ENCODE measurements at regions not wholly inside any gene's neighbourhood (a gene's known extent, or its start where the extent isn't known, plus 50 kb on each side); places are given as distances from the start of the nearest gene placed in this dataset.
"Not testable (repeated sequence)": the region's sequence is repeated elsewhere in the genome, so short reads cannot be mapped to it uniquely, and the experiment has no call there.

- DNase-seq, result no peak
Observed at GRCh38 chr14:43522901-43523300, 984.2 kb downstream of the FSCB start.

GRCh38 chr14:43522191-43522590, 984.9 kb downstream of the FSCB start:
- DNase-seq, result no peak

DNA sequence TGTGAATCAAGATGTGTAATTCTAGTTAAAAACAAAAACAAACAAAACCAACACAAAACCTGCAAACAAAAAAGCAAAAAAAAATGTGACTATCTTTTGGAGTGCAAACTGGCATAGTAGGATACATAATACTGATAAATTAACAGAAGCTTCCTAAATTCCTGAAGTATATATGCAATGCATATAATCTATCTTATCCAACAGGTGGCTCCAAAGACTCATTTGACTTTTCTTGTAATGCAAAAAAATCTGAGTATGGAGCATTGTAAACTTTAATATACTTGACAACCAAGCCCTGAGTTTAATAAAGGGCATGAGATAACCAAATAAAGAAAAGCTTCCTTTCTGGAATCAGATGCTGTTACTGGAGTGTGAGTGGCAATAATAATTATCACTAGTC, 1003.6 kb downstream of the FSCB start:
- DNase-seq, result no peak

- not testable (repeated sequence) for DNase-seq
Observed at GRCh38 chr14:43492359-43492758, 1014.7 kb downstream of the FSCB start.

DNA sequence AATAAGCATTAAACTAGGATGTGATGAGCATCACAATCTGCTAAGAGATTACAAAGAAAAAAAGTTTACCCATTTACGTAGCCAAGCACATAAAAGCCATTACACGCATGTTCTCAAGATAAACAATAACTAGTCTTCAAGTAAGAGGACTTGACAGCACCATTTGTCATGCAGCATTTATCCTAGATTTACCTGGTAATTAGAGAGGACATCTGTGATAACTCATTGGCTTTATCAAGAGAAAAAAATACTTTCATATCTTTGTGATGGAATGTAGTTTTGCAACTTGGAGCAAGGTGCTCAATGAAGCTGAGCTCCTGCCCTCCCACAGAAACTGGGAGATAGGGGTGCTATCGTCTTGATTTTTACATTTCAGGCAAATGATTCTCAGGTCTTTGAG, 1023.7 kb downstream of the FSCB start:
- DNase-seq, result no peak

GRCh38 chr14:43481864-43482263, 1025.2 kb downstream of the FSCB start:
- DNase-seq, result no peak

GRCh38 chr14:43480976-43481375, 1026.1 kb downstream of the FSCB start:
- no peak for DNase-seq

DNA sequence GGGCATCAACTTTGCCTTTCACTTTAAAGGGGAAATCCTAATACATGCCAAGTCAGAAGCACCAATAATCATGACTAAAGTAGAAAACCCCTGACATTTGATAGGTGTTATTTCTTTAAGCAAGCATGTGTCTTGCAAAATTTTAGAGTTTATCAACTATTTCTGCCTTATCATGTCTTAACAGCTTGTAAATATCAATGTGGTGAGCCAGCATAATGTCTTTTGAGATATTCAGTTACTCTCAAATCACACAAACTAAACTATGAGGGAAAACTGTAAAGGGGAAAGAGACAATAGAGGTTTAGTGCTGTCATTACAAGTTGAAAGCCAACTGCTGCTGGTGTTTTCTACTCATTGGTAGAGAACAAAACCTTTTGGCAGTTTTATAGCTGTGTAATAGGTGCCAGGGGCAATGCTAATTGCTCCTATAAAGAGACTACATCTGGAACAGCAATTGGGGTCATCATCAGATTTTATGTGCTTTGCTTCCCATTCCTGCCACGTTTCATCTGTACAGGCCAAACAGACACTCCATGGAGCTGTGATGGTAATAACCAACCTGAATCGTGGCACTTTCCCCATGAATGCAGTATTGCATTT, 1027.4 kb downstream of the FSCB start:
- DNase-seq, result no peak

GRCh38 chr14:43476822-43477221, 1030.3 kb downstream of the FSCB start:
- no peak for DNase-seq

GRCh38 chr14:43475757-43476156, 1031.3 kb downstream of the FSCB start:
- DNase-seq, result no peak

- DNase-seq, result no peak
Observed at GRCh38 chr14:43471595-43471994, 1035.5 kb downstream of the FSCB start.

- no peak for DNase-seq
Observed at GRCh38 chr14:43464968-43465367, 1042.1 kb downstream of the FSCB start.

- DNase-seq, result no peak
Observed at GRCh38 chr14:43449291-43449690, 1057.8 kb downstream of the FSCB start.

DNA sequence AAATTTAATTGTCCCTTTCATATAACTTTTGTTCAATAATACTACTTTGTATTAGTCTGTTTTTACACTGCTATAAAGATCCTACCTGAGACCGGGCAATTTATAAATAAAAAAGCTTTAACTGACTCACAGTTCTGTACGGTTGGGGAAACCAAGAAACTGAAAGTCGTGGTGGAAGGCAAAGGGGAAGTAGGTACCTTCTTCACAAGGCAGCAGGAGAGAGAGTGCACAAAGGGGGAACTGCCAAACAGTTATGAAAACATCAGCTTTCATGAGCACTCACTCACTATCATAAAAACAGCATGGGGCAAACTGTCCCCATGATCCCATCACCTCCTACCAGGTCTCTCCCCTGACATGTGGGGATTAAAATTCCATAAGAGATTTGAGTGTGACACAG, 1069.0 kb downstream of the FSCB start:
- no peak for DNase-seq

DNA sequence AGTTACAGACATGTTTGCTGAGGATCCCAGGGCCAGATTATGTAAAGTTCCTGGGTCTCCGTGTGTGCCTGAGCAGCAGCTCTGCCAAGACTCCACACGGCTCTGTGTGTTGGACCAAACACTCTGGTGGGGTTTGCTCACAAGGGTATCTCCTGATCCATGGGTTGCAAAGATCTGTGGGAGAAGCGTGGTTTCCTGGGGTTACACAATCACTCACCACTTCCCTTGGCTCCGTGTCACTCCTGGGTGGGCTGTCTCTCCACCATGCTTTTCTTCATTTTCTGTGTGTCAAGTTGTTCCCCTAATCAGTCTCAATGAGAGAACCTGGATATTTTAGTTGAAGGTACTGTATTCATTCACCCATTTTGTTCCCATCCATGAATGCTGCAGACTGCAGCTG, 1088.8 kb downstream of the FSCB start:
- no peak for DNase-seq

GRCh38 chr14:43413084-43413483, 1094.0 kb downstream of the FSCB start:
- DNase-seq, result no peak

- no peak for DNase-seq
Observed at GRCh38 chr14:43411841-43412240, 1095.2 kb downstream of the FSCB start.

DNA sequence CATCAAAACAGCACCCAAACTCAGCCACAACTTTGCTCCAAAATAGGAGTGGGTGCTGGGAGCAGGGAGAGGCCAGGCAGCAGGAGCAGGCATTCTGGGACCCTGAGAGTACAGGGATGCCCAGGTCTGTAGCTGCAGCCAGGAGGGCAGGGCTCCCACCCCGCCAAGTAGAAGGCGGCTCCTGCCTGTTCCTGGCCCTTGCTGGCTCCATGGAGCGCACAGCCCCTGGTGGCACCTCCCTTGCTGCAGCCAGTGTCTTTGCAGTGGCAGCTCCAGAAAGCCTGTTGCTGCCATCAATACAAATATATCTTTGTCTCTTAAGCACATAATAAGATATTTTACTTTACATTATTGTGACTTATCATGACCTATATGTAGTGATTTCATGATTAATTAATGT, 1096.5 kb downstream of the FSCB start:
- DNase-seq, result no peak

- no peak for DNase-seq
Observed at GRCh38 chr14:43408472-43408871, 1098.6 kb downstream of the FSCB start.

DNA sequence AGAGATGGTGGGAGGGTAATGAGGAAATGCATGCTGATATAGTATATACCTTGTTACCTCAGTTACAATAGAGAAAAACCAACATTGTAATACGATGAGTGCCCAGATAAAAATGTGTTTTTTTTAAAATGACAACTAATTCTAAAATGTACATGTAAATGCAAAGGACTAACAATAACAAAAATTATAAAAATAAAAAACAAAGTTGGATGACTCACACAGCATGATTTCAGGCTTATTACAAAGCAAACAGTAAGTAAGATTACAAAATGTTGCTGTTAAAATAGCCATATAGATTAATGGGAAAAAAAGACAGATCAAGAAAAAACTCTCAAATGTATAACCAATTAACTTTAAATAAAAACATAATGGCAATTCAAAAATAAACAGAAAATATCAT, 1099.4 kb downstream of the FSCB start:
- DNase-seq, result no peak

DNA sequence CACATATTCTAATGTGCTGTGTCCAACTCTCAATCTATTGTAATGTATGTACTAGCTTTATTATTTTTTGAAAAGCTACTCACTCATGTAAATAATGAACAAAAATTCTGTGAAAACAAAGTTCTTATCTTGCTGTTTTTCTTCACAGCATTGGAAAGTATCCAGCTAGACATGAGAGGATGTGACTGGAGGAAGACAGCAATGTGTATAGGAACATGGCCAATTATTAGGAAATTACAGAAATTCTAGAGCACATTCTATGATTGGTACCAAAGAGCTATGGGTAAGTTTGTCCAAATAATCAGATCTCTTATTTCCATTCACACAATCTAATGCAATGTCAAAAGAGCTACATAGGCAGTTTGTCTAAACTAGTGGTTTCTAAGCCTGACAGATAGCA, 1100.2 kb downstream of the FSCB start:
- DNase-seq, result no peak

DNA sequence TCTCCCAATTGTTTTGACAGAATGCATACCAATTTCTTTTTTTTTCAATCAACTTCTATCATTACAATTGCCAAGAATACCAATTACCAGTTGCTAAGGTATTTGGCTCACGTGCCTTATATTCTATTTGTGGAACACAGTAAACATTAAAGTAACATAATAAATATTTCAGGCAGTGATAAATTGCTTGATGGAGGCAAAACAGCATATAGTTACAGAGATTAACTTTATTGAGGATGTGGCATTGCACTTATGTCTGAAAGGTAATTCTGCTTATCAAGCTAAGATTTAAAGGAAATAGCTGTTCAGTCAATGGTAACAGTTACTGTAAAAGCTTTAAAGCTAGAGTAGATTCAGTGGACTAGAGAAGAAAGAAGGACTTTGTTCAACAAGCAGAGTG, 1107.8 kb downstream of the FSCB start:
- DNase-seq, result no peak

DNA sequence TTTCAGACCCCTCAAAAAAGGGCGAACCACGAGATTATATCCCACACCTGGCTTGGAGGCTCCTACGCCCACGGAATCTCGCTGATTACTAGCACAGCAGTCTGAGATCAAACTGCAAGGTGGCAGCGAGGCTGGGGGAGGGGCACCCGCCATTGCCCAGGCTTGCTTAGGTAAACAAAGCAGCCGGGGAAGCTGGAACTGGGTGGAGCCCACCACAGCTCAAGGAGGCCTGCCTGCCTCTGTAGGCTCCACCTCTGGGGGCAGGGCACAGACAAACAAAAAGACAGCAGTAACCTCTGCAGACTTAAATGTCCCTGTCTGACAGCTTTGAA, 1136.6 kb downstream of the FSCB start:
- not testable (repeated sequence) for DNase-seq

DNA sequence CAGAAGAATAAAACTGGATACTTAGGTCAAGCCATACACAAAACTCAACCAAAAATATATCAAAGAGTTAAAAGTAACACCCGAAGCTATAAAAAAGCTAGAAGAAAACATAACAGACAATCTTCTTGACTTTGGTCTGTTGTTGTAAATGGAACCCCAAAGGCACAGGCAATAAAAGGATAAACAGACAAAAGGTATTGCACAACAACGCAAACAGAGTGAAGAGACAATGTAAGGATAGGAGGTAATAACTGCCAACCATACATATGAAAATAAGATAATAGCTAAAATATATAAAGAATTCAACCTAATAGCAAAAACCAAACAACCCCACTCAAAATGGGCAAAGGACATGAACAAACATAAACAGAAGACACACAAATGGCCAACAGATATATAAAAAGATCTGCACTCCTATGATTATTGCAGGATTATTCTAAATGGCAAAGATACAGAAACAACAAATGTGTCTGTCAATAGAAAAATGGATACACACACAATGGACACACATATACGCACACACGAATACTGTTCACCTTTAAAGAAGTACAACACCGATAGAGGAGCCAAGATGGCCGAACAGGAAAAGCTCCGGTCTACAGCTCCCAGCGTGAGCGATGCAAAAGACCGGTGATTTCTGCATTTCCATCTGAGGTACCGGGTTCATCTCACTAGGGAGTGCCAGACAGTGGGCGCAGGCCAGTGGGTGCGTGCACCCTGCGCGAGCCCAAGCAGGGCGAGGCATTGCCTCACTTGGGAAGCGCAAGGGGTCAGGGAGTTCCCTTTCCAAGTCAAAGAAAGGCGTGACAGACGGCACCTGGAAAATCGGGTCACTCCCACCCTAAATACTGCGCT, 1137.1 kb downstream of the FSCB start:
- no peak for DNase-seq

DNA sequence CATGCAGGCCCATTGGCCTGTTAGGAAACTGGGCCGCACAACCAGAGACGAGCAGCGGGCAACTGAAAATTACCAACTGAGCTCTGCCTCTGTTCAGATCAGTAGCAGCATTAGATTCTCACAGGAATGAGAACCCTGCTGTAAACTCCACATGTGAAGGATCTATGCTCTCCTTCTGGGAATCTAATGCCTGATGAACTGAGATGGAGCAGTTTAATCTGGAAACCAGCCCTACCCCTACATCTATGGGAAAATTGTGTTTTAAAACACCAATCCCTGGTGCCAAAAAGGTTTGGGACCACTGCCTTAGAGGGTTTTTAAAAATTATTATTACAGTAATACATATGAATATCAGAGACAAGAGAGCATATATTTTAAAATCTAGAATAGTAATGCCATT, 1144.5 kb downstream of the FSCB start:
- DNase-seq, result no peak
